ENCODE measurements at regions not wholly inside any gene's neighbourhood (a gene's known extent, or its start where the extent isn't known, plus 50 kb on each side); places are given as distances from the start of the nearest gene placed in this dataset.

GRCh38 chr3:76879959-76880358 lies 159.9 kb upstream of the ROBO2 start:
- TF ChIP-seq TAF1 (IDR thresholded peaks at IDR 0.05; ENCODE audit: borderline replicate concordance, low read depth, low read length), result no peak
- TF ChIP-seq POLR2A (IDR thresholded peaks at IDR 0.05; ENCODE audit: low read depth, low read length), result no peak
- TF ChIP-seq POLR2AphosphoS5 (IDR thresholded peaks at IDR 0.05; ENCODE audit: low read depth, low read length), result no peak

Data from GM12892 (cell line).